ENCODE measurements at regions not wholly inside any gene's neighbourhood (a gene's known extent, or its start where the extent isn't known, plus 50 kb on each side); places are given as distances from the start of the nearest gene placed in this dataset.

GRCh38 chr3:40827226-40827625, 302.5 kb downstream of the ZNF621 start:
- Histone ChIP-seq H3K27me3 (no peaks in the 10 kb centered on the region), H3K36me3 (no peaks in the 10 kb centered on the region), H3K9me3 (no peaks in the 10 kb centered on the region), H3K27ac (no peak overlapping the region), H3K4me1 (peaks cover 0 to 11% (median 0%) of the 10 kb centered on the region in 12 donors), H3K4me3 (no peak overlapping the region)
- TF ChIP-seq CTCF (IDR thresholded peaks at IDR 0.05) (no peak), POLR2A (IDR thresholded peaks at IDR 0.05) (no peak)
- 86 to 95% (median 92%) methylated on average over 3 of the region's 3 CpGs for WGBS, 4 donors
- intact Hi-C loops (cut with DNase I): no loop called here
- no peak for ATAC-seq
- no peak for DNase-seq

GRCh38 chr3:40827942-40828688, 303.4 kb downstream of the ZNF621 start:
- H3K9me3 ChIP-seq: no peaks in the 10 kb centered on the region
- ATAC-seq (peak; percentile 83 to 91 (median 89)), DNase-seq (peak; percentile 44 to 75 (median 59))
- H3K4me3 ChIP-seq: no peak overlapping the region
- intact Hi-C loops (cut with DNase I): no loop called here
- no peaks in the 10 kb centered on the region for H3K36me3 ChIP-seq
- 58 to 71% (median 63%) methylated on average over 8 of the region's 8 CpGs for WGBS, 4 donors
- H3K4me1 ChIP-seq: peaks cover 0 to 11% (median 0%) of the 10 kb centered on the region in 12 donors
- no peaks in the 10 kb centered on the region for H3K27me3 ChIP-seq
- TF ChIP-seq POLR2A (IDR thresholded peaks at IDR 0.05) (no peak), CTCF (IDR thresholded peaks at IDR 0.05) (no peak)
- no peak overlapping the region for H3K27ac ChIP-seq

GRCh38 chr3:40828741-40829415, 304.1 kb downstream of the ZNF621 start:
- Histone ChIP-seq H3K4me1 (peaks cover 0 to 11% (median 0%) of the 10 kb centered on the region in 12 donors), H3K27me3 (no peaks in the 10 kb centered on the region), H3K36me3 (no peaks in the 10 kb centered on the region), H3K4me3 (no peak overlapping the region), H3K9me3 (no peaks in the 10 kb centered on the region), H3K27ac (no peak overlapping the region)
- DNase-seq (no peak), ATAC-seq (no peak)
- TF ChIP-seq POLR2A (IDR thresholded peaks at IDR 0.05): no peak
- no peak for TF ChIP-seq CTCF (IDR thresholded peaks at IDR 0.05)
- 90 to 94% (median 91%) methylated on average over 3 of the region's 3 CpGs for WGBS, 4 donors
- intact Hi-C loops (cut with DNase I): no loop called here

GRCh38 chr3:40829876-40830275, 305.1 kb downstream of the ZNF621 start:
- no peak for ATAC-seq
- no peaks in the 10 kb centered on the region for H3K36me3 ChIP-seq
- WGBS, 4 donors: 85 to 94% (median 92%) methylated on average over 2 of the region's 2 CpGs

More at GRCh38 chr3:40829876-40830275, 305.1 kb downstream of the ZNF621 start:
- TF ChIP-seq POLR2A (IDR thresholded peaks at IDR 0.05) (no peak), CTCF (IDR thresholded peaks at IDR 0.05) (no peak)
- intact Hi-C loops (cut with DNase I): no loop called here
- Histone ChIP-seq H3K4me3 (no peak overlapping the region), H3K4me1 (peaks cover 0 to 11% (median 0%) of the 10 kb centered on the region in 12 donors), H3K27ac (no peak overlapping the region), H3K9me3 (no peaks in the 10 kb centered on the region), H3K27me3 (no peaks in the 10 kb centered on the region)
- DNase-seq: no peak

All from heart left ventricle (tissue), 16 donors.